Right atrium auricular region (tissue), 2 donors: ENCODE measurements at regions not wholly inside any gene's neighbourhood (a gene's known extent, or its start where the extent isn't known, plus 50 kb on each side); places are given as distances from the start of the nearest gene placed in this dataset.

Experiments used
- DNase-seq: peaks from one replicate; pipeline ENCODE4 v3.0.0-alpha.2; 2019; ENCODE audit warnings: low spot score
- H3K27ac ChIP-seq, 2 donors: fragments of 200-600 bp; sonication (generic); 1 replicate in 1 of 2; 2 replicates in 1 of 2; pipeline ENCODE4 v1.5.1; 2016 to 2019
- H3K27me3 ChIP-seq, 2 donors: fragments of 200-600 bp; sonication (generic); one replicate each; pipeline versions ENCODE4 v1.5.1 to v1.6.0; 2017 to 2019
- H3K36me3 ChIP-seq: fragments of 200-600 bp; sonication (generic); one replicate; pipeline ENCODE4 v1.5.1; 2016
- H3K4me1 ChIP-seq, 2 donors: fragments of 200-600 bp; sonication (generic); one replicate each; pipeline versions ENCODE4 v1.5.1 to v1.6.0; 2017 to 2019
- H3K4me3 ChIP-seq, 2 donors: fragments of 200-600 bp; sonication (generic); 1 replicate in 1 of 2; 2 replicates in 1 of 2; pipeline ENCODE4 v1.5.1; 2017 to 2019; ENCODE audit warnings: mild to moderate bottlenecking in 1 of 2, moderate library complexity in 1 of 2
- H3K9me3 ChIP-seq, 2 donors: fragments of 200-600 bp; sonication (generic); one replicate each; pipeline ENCODE4 v1.5.1; 2019
- TF ChIP-seq, protein P1 (sequence below), 2 donors: fragments of 200-600 bp; sonication (generic); IDR thresholded peaks; one replicate each; pipeline ENCODE4 v1.5.1; 2019; ENCODE audit warnings: antibody characterized with exemption in 2 of 2

- Histone ChIP-seq H3K27ac (no peak overlapping the region), H3K27me3 (no peaks in the 10 kb centered on the region), H3K4me3 (no peak overlapping the region), H3K36me3 (no peaks in the 10 kb centered on the region), H3K4me1 (no peaks in the 10 kb centered on the region), H3K9me3 (no peaks in the 10 kb centered on the region)
- DNase-seq, result no peak
- TF ChIP-seq, protein P1, sequence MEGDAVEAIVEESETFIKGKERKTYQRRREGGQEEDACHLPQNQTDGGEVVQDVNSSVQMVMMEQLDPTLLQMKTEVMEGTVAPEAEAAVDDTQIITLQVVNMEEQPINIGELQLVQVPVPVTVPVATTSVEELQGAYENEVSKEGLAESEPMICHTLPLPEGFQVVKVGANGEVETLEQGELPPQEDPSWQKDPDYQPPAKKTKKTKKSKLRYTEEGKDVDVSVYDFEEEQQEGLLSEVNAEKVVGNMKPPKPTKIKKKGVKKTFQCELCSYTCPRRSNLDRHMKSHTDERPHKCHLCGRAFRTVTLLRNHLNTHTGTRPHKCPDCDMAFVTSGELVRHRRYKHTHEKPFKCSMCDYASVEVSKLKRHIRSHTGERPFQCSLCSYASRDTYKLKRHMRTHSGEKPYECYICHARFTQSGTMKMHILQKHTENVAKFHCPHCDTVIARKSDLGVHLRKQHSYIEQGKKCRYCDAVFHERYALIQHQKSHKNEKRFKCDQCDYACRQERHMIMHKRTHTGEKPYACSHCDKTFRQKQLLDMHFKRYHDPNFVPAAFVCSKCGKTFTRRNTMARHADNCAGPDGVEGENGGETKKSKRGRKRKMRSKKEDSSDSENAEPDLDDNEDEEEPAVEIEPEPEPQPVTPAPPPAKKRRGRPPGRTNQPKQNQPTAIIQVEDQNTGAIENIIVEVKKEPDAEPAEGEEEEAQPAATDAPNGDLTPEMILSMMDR (IDR thresholded peaks at IDR 0.05), result no peak
Observed at GRCh38 chr12:69015017-69015416, 82.0 kb upstream of the CPM start.

- Histone ChIP-seq H3K36me3 (no peaks in the 10 kb centered on the region), H3K4me1 (no peaks in the 10 kb centered on the region), H3K9me3 (no peaks in the 10 kb centered on the region), H3K27ac (no peak overlapping the region), H3K4me3 (no peak overlapping the region), H3K27me3 (no peaks in the 10 kb centered on the region)
- TF ChIP-seq, protein P1 (IDR thresholded peaks at IDR 0.05), result no peak
- DNase-seq, result no peak
Observed at GRCh38 chr12:69015831-69016230, 82.9 kb upstream of the CPM start.

GRCh38 chr12:69019082-69019481, 86.1 kb upstream of the CPM start:
- DNase-seq, result no peak
- no peaks in the 10 kb centered on the region for H3K27me3 ChIP-seq
- no peak overlapping the region for H3K27ac ChIP-seq
- H3K4me3 ChIP-seq, result no peak overlapping the region
- TF ChIP-seq, protein P1 (IDR thresholded peaks at IDR 0.05), result no peak
- no peaks in the 10 kb centered on the region for H3K36me3 ChIP-seq
- no peaks in the 10 kb centered on the region for H3K9me3 ChIP-seq
- H3K4me1 ChIP-seq, result no peaks in the 10 kb centered on the region

DNA sequence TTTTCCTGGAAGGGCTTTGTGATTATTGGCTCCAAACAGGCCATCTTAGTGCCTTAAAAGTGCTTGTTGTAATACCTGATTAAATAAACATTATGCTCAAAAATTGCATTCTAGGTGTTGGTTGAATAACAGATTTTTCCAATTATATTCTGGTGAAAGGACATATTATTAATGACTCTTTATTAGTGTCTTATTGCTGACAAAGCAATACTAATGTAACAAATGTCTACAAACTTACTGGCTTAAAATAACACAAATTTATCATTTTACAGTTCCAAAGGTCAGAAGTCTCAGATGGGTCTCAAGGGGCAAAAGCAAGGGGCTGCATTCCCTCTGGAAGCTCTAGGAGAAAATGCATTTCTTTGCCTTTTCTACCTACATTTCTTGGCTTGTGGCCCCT, 86.9 kb upstream of the CPM start:
- TF ChIP-seq, protein P1 (IDR thresholded peaks at IDR 0.05), result no peak
- Histone ChIP-seq H3K4me3 (no peak overlapping the region), H3K36me3 (no peaks in the 10 kb centered on the region), H3K27ac (no peak overlapping the region), H3K9me3 (no peaks in the 10 kb centered on the region), H3K4me1 (no peaks in the 10 kb centered on the region), H3K27me3 (no peaks in the 10 kb centered on the region)
- no peak for DNase-seq

DNA sequence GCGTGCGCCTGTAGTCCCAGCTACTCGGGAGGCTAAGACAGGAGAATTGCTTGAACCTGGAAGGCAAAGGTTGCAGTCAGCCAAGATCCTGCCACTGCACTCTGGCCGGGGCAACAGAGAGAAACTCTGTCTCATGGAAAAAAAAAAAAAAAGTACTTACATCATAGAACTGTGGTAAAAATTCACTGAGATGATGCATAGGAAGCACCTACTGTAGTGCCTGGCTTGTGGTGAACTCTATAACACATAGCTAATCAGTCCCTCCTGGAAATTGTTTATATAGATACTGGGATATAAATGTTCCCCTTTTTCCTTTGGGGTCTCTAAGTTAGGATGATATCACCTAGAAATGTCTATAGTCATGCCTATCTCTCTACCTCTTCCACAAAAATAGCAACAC, 89.7 kb upstream of the CPM start:
- H3K9me3 ChIP-seq, result no peaks in the 10 kb centered on the region
- TF ChIP-seq, protein P1 (IDR thresholded peaks at IDR 0.05), result no peak

DNA sequence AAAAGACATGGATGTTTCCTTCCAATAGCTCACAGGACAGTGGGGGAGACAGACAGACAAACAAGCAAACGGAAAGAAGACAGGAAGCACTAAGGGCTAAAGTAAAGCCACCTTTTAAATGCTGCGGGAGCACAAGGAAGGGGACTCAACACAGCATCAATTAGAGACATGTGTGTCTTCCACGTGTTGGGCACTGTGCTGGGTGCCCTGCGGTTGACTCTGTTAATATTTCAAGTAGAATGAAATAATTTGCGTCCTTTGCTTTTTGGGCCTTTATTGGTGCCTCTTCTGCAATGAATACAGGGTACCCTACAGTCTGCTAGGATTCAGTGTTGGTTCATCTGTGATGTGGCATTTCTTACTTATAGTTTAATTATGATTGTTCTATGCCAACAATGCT, 90.9 kb upstream of the CPM start:
- Histone ChIP-seq H3K27me3 (no peaks in the 10 kb centered on the region), H3K4me1 (no peaks in the 10 kb centered on the region), H3K36me3 (no peaks in the 10 kb centered on the region), H3K9me3 (no peaks in the 10 kb centered on the region), H3K27ac (no peak overlapping the region), H3K4me3 (no peak overlapping the region)
- DNase-seq, result no peak
- TF ChIP-seq, protein P1 (IDR thresholded peaks at IDR 0.05), result no peak

More for the DNA sequence above, 89.7 kb upstream of the CPM start:
- no peaks in the 10 kb centered on the region for H3K36me3 ChIP-seq
- H3K4me1 ChIP-seq, result no peaks in the 10 kb centered on the region
- DNase-seq, result no peak
- no peaks in the 10 kb centered on the region for H3K27me3 ChIP-seq
- H3K4me3 ChIP-seq, result no peak overlapping the region
- no peak overlapping the region for H3K27ac ChIP-seq
